HG02981 (cell line): ENCODE measurements at regions not wholly inside any gene's neighbourhood (a gene's known extent, or its start where the extent isn't known, plus 50 kb on each side); places are given as distances from the start of the nearest gene placed in this dataset.
"Not testable (repeated sequence)": the region's sequence is repeated elsewhere in the genome, so short reads cannot be mapped to it uniquely, and the experiment has no call there.

ENCODE experiments used
- ATAC-seq: cut with Tn5 transposase; IDR thresholded peaks from one replicate; pipeline ENCODE4 v1.9.1; 2021; ENCODE audit warnings: mild to moderate bottlenecking, moderate library complexity; ENCODE audit not compliant: unreplicated experiment

DNA sequence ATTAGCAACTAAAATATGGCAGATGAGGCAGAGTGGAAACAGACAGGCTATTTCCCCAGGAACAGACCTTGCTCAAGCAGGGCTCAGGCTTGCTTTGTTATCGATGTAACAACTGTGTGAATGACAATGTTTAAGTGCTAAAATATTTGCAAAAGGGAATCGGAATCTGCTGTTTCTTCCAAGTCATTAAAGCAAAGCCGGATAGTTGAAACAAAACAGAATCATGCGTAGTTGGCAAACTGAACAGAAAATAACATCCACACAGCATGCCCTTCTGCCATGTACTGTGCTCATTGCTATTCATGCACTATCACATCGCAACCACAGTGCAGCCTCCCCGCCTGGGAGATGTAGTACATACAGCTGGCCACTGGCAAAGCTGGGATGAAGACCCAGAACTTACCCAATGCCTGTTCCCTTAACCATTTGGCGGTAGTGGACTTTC lies 799.1 kb downstream of the DIAPH3 start:
- no peak for ATAC-seq

GRCh38 chr13:59367467-59367866 lies 796.3 kb downstream of the DIAPH3 start:
- ATAC-seq: no peak

DNA sequence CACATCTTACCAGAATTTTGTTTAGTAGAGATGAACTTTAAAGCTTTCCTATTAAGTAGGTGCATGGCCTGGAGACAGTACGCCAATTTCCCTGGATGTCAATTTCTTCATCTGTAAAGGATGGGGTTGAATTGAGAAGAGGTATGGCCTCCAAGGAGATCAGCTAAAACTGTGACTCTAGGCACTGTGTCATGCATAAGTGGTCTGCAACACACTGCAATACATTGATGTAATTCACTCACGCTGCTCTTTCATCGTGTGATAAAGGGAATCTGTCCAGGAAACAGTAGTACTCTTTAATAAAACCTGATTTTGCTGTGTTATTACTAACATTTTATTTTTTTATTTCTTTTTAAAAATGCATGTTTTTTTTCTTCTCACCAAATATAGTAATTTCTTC lies 795.8 kb downstream of the DIAPH3 start:
- ATAC-seq: no peak

GRCh38 chr13:59368693-59369092 lies 795.0 kb downstream of the DIAPH3 start:
- no peak for ATAC-seq

DNA sequence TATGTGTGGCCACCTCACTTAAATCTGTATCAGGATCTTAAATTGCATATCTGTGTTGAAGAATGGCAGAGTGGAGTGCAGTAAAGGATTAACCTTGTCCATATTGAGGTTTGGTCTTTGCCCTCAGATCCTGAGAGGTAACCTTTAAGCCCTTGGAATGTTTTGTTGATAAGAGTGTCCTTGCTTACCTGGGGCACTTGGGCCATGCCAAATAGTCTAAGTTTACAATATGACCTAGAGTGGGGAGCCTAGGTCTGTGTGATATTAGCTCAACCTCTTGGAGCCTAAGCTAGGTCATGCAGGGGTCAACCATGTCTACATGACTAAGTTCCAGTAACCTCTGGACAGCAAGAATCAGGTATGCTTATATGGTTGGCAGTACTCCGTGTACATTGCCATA lies 792.5 kb downstream of the DIAPH3 start:
- no peak for ATAC-seq

DNA sequence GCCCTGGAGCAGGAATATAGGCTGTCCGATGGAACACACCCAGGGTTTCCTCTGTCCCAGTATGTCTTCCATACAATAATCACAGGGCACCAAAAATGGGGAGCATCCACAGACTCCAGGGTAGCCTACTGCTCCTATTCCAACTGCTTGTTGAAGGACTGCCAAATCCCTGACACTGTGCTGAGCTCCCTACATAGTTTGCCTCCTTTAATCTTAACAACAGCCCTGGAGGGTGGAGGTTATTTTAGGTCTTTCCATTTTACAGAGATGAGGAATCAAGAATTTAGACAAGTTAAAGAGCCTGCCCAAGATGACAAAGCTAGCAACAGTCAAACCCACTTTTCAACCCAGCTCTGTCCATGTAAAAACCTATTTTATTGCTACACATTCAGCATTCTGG lies 790.4 kb downstream of the DIAPH3 start:
- no peak for ATAC-seq

DNA sequence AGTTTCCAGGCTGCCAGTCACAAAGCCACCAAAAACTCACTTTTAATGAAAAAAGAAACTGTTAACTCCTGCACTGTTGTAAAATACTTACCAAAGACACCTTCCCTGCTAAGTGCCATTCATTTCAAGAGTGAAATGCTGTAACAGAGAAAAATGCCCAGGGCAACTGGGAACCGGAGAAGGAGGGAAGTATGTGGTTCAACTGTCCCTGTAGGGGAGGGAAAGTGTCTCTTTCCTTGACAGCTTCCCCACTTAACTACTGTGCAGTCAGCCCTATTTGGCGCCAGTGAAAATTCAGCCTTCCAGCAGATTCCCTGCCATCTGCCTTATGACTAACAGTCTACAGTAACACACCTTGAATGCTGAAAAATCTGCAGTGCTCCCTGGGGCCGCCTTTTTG lies 789.0 kb downstream of the DIAPH3 start:
- ATAC-seq: no peak

DNA sequence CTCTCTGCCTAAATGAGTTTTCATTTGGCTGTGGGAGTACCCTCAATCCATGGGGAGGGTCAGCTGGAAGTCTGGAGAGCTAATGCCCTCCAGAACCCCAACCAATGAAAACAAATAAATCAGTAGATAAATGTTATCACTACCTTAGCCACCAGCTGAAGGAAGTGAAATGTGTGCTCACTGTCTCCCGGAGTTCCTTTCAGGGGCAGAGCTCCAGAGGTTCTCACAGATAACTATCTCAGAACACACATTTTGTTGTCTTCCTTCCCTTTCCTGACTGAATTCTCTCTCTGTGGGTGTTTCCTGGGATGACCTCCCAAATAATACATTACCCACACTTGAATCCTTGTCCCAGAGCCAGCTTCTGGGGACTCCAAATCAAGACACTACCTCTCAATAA lies 779.6 kb downstream of the DIAPH3 start:
- ATAC-seq: no peak

GRCh38 chr13:59391696-59392095 lies 772.0 kb downstream of the DIAPH3 start:
- peak; percentile 99 for ATAC-seq

DNA sequence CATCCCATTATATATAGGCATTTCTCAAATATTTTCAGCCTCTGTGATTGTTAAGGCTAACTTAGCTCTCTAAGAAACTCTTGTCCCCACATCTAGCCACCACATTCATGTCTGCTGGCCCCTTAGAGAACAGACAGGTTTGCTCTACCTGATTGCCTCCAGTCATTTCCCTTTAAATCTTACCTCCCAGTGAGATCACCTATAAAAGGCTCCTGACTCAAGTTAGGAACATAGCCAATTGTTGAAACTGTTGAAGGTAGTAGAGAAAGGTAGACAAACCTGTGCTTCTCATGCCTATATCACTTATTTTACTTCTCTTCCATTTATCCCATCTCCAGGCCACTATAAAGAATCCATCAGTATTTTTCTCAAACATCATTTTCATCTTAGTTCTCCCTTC lies 771.4 kb downstream of the DIAPH3 start:
- ATAC-seq: no peak

GRCh38 chr13:59394496-59394895 lies 769.2 kb downstream of the DIAPH3 start:
- ATAC-seq: no peak

- no peak for ATAC-seq
Observed at GRCh38 chr13:59398127-59398526, 765.6 kb downstream of the DIAPH3 start.

GRCh38 chr13:59398661-59399060 lies 765.1 kb downstream of the DIAPH3 start:
- ATAC-seq: no peak

DNA sequence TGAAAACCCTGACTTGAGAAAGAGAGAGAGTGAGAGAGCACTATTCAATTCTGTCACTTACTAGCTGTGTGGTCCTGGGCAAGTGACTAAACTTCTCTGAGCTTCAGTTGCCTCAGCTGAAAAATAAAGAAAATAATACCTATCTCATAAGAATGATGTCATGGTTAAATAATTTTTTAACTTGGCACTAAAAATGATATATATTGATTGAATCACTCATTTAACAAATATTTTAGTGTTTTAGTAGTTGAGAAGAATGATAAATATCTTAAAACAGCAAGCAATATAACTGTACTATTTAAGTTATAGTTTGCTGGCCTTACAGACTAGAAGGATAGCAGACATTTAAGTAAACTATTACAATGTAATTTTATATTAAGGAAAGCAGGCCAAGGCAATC lies 764.2 kb downstream of the DIAPH3 start:
- no peak for ATAC-seq

- ATAC-seq: no peak
Observed at GRCh38 chr13:59404331-59404730, 759.4 kb downstream of the DIAPH3 start.

DNA sequence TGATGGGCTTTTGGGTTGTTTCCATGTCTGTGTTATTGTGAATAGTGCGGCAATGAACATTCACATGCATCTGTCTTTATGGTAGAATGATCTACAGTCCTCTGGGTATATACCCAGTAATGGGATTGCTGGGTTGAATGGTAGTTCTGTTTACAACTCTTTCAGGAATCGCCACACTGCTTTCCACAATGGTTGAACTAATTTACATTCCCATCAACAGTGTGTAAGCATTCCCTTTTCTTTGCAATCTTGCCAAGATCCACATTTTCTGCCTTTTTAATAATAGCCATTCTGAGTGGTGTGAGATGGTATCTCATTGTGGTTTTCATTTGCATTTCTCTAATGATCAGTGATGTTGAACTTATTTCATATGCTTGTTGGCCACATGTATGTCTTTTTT lies 756.5 kb downstream of the DIAPH3 start:
- ATAC-seq: not testable (repeated sequence)

DNA sequence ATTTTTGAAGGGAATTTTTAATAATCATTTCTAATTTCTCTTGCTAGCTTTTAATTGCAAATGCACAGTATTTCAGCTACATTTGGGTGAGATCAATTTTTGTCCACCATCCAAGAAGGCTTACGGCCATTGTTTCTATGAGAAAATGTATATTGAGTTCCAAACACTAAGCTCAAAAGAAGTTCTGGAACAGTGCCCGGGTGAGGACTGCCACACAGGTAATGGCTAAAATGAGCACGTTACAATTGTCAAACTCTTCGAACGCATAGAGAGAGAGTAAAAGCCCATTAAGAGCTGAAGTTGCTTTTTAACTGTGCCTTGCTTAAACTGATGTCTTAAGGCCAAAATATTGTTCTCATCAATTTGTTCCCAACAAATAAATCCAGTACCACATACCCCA lies 755.0 kb downstream of the DIAPH3 start:
- ATAC-seq: no peak

- ATAC-seq: no peak
Observed at GRCh38 chr13:59409211-59409610, 754.5 kb downstream of the DIAPH3 start.

DNA sequence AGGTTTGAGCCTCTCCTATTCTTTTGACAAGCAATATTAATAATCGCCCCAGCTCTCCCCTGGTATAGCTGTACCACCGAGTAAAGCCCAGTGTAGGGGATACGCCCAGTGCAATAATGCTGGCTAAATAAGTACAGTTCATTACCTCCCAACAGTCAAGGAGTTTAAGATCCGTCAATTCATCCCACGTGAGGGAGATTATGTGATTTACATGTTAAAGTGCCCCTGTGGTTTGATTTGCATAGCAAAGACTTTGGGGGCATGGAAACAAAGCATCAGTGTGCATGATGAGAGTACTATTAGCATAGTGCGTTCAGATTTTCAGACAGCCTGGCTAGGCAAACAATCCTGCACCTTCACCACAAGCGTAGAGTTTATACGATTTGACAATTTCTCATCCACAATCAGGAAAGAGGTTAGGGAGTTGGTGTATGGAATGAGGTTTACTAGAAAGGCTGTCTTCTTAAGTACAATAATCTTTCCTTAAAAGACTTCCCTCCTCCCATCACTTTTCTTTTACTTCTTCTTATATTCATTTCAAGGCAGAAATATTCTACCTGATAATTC lies 754.0 kb downstream of the DIAPH3 start:
- no peak for ATAC-seq

DNA sequence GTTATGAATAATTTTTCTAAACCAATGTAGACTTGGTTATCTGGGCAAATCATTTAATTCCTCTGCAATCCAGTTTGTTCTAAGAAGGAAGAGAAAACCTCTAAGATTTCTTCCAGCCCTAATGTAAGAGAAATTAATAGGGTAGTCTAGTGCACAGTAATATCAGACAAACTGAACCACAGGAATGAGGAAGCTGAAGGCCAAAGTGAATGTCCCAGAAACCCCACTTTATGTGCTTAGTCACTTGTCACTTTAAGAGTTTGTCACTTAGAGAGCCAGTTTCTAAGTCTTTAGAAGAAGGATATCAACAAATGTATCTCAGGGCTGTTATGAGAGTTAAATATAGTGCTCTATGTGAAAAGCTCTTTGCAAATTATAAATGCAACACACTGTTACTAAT lies 750.6 kb downstream of the DIAPH3 start:
- ATAC-seq: peak; percentile 87

GRCh38 chr13:59414006-59414405 lies 749.7 kb downstream of the DIAPH3 start:
- ATAC-seq: no peak

- ATAC-seq: no peak
Observed at GRCh38 chr13:59415498-59415897, 748.2 kb downstream of the DIAPH3 start.

- ATAC-seq: no peak
Observed at GRCh38 chr13:59416561-59416960, 747.2 kb downstream of the DIAPH3 start.
